Memory B cell (primary cell): ENCODE measurements at regions not wholly inside any gene's neighbourhood (a gene's known extent, or its start where the extent isn't known, plus 50 kb on each side); places are given as distances from the start of the nearest gene placed in this dataset.
"Not testable (repeated sequence)": the region's sequence is repeated elsewhere in the genome, so short reads cannot be mapped to it uniquely, and the experiment has no call there.

Source experiments
- ATAC-seq: fragments of 150-1000 bp; cut with Tn5 transposase; 2 replicates; pipeline ENCODE4 v1.10.0; 2021; ENCODE audit warnings: low read depth, mild to moderate bottlenecking, moderate library complexity
- DNase-seq, 2 donors: peaks; one replicate each; pipeline ENCODE4 v3.0.0; 2022; ENCODE audit warnings: low spot score in 2 of 2
- H3K27ac Mint-ChIP-seq: one replicate; pipeline ENCODE4 v1.8.0; 2022; ENCODE audit warnings: mild to moderate bottlenecking, moderate library complexity, mixed read lengths
- H3K27me3 Mint-ChIP-seq: one replicate; pipeline ENCODE4 v1.8.0; 2022; ENCODE audit warnings: mixed read lengths
- H3K36me3 Mint-ChIP-seq: one replicate; pipeline ENCODE4 v1.8.0; 2022; ENCODE audit warnings: mild to moderate bottlenecking, mixed read lengths
- H3K4me1 Mint-ChIP-seq: one replicate; pipeline ENCODE4 v1.8.0; 2022; ENCODE audit warnings: mixed read lengths
- H3K4me3 Mint-ChIP-seq: one replicate; pipeline ENCODE4 v1.8.0; 2022; ENCODE audit warnings: mild to moderate bottlenecking, moderate library complexity, mixed read lengths
- H3K9me3 Mint-ChIP-seq: one replicate; pipeline ENCODE4 v1.8.0; 2022; ENCODE audit warnings: mixed read lengths

DNA sequence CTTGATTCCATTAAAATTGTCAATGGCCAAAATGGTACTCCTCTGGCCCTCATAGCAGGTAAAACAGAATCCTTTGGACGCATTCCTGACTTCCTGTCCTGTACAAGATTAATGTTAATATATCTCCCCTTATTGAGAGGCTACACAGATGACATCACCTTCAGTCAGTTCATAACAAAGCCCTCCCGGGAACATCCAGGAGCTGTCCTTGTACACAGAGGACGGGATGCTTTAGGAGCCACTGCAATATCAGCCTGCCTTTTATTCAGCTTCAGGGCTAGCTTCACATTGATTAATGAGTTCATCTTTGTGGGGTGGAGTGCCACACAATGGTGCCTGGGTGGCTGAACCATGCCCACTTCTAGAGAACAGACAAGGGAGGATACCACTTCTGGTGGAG is 235.1 kb downstream of the NRIP1 start:
- no peak overlapping the region for H3K4me3 Mint-ChIP-seq
- no peak for ATAC-seq
- no peaks in the 10 kb centered on the region for H3K36me3 Mint-ChIP-seq
- peaks cover 5% of the 10 kb centered on the region for H3K4me1 Mint-ChIP-seq
- no peak for DNase-seq
- no peak overlapping the region for H3K27ac Mint-ChIP-seq
- H3K9me3 Mint-ChIP-seq: no peaks in the 10 kb centered on the region
- H3K27me3 Mint-ChIP-seq: no peaks in the 10 kb centered on the region

- no peaks in the 10 kb centered on the region for H3K36me3 Mint-ChIP-seq
- no peak for ATAC-seq
- no peaks in the 10 kb centered on the region for H3K9me3 Mint-ChIP-seq
- no peaks in the 10 kb centered on the region for H3K27me3 Mint-ChIP-seq
- DNase-seq: no peak
- H3K27ac Mint-ChIP-seq: no peak overlapping the region
- H3K4me3 Mint-ChIP-seq: no peak overlapping the region
- peaks cover 5% of the 10 kb centered on the region for H3K4me1 Mint-ChIP-seq
These were observed 237.3 kb downstream of the NRIP1 start for GRCh38 chr21:14827468-14827867.

DNA sequence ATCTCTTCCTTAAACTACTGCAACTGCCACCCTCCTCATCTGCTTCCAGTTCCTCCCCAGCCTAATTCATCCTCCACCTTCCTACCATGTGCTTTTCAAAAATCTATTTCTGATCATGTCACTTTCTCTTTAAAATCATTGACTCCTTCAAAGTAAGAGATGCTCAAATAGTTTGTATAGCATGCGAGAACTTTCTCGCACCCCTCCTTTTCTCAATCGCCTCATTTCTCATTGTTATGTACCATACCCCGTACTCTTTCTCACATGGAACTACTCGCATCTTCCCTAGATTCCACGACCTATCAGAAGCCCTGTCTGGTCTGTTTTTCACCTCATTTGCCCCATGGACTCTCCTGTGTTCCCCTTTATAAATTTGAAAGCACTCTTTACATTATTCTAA is 238.2 kb downstream of the NRIP1 start:
- Mint-ChIP-seq H3K36me3 (no peaks in the 10 kb centered on the region), H3K27ac (peak overlapping the region; percentile 21), H3K4me1 (peaks cover 5% of the 10 kb centered on the region), H3K27me3 (no peaks in the 10 kb centered on the region), H3K9me3 (no peaks in the 10 kb centered on the region), H3K4me3 (no peak overlapping the region)
- DNase-seq (no peak), ATAC-seq (no peak)

- Mint-ChIP-seq H3K27ac (no peak overlapping the region), H3K9me3 (no peaks in the 10 kb centered on the region), H3K36me3 (no peaks in the 10 kb centered on the region), H3K4me1 (peaks cover 5% of the 10 kb centered on the region), H3K27me3 (no peaks in the 10 kb centered on the region), H3K4me3 (no peak overlapping the region)
- no peak for DNase-seq
- ATAC-seq: peak; percentile 26
These were observed 239.3 kb downstream of the NRIP1 start for GRCh38 chr21:14825514-14825974.

- H3K27me3 Mint-ChIP-seq: no peaks in the 10 kb centered on the region
- no peaks in the 10 kb centered on the region for H3K9me3 Mint-ChIP-seq
- no peak overlapping the region for H3K27ac Mint-ChIP-seq
- ATAC-seq (no peak), DNase-seq (no peak)
- H3K36me3 Mint-ChIP-seq: no peaks in the 10 kb centered on the region
- peaks cover 5% of the 10 kb centered on the region for H3K4me1 Mint-ChIP-seq
- H3K4me3 Mint-ChIP-seq: no peak overlapping the region
These were observed 240.7 kb downstream of the NRIP1 start for GRCh38 chr21:14824126-14824525.

DNA sequence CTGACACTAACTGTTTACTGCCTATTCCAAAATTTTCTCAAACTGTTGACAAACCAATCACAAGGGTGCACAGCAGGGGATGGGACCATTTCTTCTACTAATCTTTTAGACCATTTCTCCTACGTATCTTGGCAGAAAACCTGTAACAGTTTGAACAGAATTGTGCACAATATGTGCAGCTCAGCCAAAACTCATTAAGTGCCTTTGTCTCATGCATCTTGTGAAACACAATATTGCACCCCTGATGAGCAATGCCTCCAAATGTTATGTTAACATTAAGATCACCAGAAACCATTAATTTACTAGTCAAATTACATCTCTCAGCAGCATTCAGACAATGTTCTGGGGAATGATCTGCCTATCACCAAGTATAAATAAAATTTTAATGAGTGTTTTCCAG is 247.5 kb downstream of the NRIP1 start:
- no peak for DNase-seq
- H3K36me3 Mint-ChIP-seq: no peaks in the 10 kb centered on the region
- H3K4me1 Mint-ChIP-seq: peaks cover 4% of the 10 kb centered on the region
- peaks cover 4% of the 10 kb centered on the region for H3K9me3 Mint-ChIP-seq
- no peak overlapping the region for H3K4me3 Mint-ChIP-seq
- no peak overlapping the region for H3K27ac Mint-ChIP-seq
- ATAC-seq: no peak
- no peaks in the 10 kb centered on the region for H3K27me3 Mint-ChIP-seq

- DNase-seq (no peak), ATAC-seq (no peak)
- Mint-ChIP-seq H3K4me1 (peaks cover 16% of the 10 kb centered on the region), H3K27ac (no peak overlapping the region), H3K9me3 (peaks cover 9% of the 10 kb centered on the region), H3K4me3 (no peak overlapping the region), H3K36me3 (peaks cover 4% of the 10 kb centered on the region), H3K27me3 (no peaks in the 10 kb centered on the region)
These were observed 249.8 kb downstream of the NRIP1 start for GRCh38 chr21:14814991-14815390.

DNA sequence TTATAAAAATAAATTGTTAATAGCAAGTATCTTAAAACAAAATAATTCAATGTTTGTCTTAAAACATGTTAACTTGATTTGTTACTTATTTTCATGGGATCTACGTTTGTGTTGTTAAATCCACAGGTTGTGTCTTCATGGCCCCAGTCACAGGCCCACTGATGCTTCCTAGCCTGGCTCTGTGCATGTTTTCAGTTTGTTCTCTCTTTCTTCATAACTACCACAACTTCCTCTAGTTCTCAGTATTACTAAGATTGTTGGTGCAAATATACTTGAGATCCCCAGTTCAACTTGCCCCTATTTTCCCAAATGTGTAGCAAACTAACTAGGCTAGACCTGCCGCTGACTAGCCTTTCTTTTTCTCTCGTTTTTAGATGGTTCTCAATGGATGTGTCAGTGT is 250.5 kb downstream of the NRIP1 start:
- Mint-ChIP-seq H3K27me3 (no peaks in the 10 kb centered on the region), H3K27ac (no peak overlapping the region), H3K9me3 (peaks cover 9% of the 10 kb centered on the region), H3K4me3 (no peak overlapping the region), H3K36me3 (peaks cover 4% of the 10 kb centered on the region), H3K4me1 (peaks cover 22% of the 10 kb centered on the region)
- ATAC-seq (no peak), DNase-seq (no peak)

DNA sequence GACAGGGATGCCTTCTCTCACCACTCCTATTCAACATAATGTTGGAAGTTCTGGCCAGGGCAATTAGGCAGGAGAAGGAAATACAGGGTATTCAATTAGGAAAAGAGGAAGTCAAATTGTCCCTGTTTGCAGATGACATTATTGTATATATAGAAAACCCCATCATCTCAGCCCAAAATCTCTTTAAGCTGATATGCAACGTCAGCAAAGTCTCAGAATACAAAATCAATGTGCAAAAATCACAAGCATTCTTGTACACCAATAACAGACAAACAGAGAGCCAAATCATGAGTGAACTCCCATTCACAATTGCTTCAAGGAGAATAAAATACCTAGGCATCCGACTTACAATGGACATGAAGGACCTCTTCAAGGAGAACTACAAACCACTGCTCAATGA is 258.1 kb upstream of the SAMSN1 start:
- H3K36me3 Mint-ChIP-seq, H3K4me1 Mint-ChIP-seq, H3K27me3 Mint-ChIP-seq, H3K4me3 Mint-ChIP-seq, DNase-seq, ATAC-seq, H3K27ac Mint-ChIP-seq: not testable (repeated sequence)
- peaks cover 12% of the 10 kb centered on the region for H3K9me3 Mint-ChIP-seq

GRCh38 chr21:14797543-14797942 is 251.4 kb upstream of the SAMSN1 start:
- no peak for DNase-seq
- Mint-ChIP-seq H3K36me3 (peaks cover 9% of the 10 kb centered on the region), H3K27me3 (peaks cover 3% of the 10 kb centered on the region), H3K4me1 (no peaks in the 10 kb centered on the region), H3K27ac (no peak overlapping the region), H3K4me3 (no peak overlapping the region), H3K9me3 (peaks cover 21% of the 10 kb centered on the region)
- ATAC-seq: no peak

GRCh38 chr21:14787312-14787711 is 241.2 kb upstream of the SAMSN1 start:
- Mint-ChIP-seq H3K27ac (no peak overlapping the region), H3K36me3 (no peaks in the 10 kb centered on the region), H3K4me3 (no peak overlapping the region), H3K9me3 (no peaks in the 10 kb centered on the region), H3K27me3 (no peaks in the 10 kb centered on the region), H3K4me1 (no peaks in the 10 kb centered on the region)
- ATAC-seq: no peak
- no peak for DNase-seq

- Mint-ChIP-seq H3K27me3 (no peaks in the 10 kb centered on the region), H3K4me3 (no peak overlapping the region), H3K27ac (no peak overlapping the region), H3K4me1 (no peaks in the 10 kb centered on the region), H3K9me3 (no peaks in the 10 kb centered on the region), H3K36me3 (peaks cover 1% of the 10 kb centered on the region)
- no peak for DNase-seq
- ATAC-seq: no peak
These were observed 239.6 kb upstream of the SAMSN1 start for GRCh38 chr21:14785679-14786078.

DNA sequence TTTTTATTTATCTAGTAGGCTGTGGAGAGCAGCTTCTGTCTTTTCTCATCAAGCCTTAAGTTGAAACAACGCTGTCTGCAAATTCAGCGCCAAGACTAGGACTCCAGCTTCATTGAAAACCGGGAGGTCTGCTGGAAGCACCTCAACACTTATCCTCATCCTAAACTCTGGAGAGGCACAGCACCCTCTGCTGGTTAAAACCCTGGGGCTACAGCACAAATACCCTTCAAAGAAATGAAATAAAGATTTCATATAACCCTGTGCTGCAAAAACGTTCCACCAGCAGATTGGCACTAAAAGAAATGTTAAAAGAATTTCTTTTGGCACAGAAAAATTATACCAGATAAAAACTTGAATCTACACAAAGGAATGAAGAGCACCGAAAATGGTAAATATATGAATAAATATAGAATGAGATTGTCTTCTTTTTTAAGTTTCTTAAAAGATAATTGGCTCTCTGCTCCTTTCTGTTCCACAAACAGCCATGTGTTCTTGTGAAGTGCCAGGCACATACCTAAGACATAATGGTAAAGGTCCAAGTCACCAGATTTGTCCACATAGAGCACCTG is 227.7 kb upstream of the SAMSN1 start:
- DNase-seq (peak; percentile 27 to 29), ATAC-seq (peak; percentile 74)
- no peak overlapping the region for H3K27ac Mint-ChIP-seq
- H3K4me3 Mint-ChIP-seq: no peak overlapping the region
- H3K27me3 Mint-ChIP-seq: no peaks in the 10 kb centered on the region
- peaks cover 3% of the 10 kb centered on the region for H3K4me1 Mint-ChIP-seq
- H3K36me3 Mint-ChIP-seq: no peaks in the 10 kb centered on the region
- no peaks in the 10 kb centered on the region for H3K9me3 Mint-ChIP-seq

GRCh38 chr21:14771593-14771992 is 225.5 kb upstream of the SAMSN1 start:
- no peak overlapping the region for H3K4me3 Mint-ChIP-seq
- H3K9me3 Mint-ChIP-seq: no peaks in the 10 kb centered on the region
- no peaks in the 10 kb centered on the region for H3K36me3 Mint-ChIP-seq
- ATAC-seq (no peak), DNase-seq (no peak)
- peaks cover 3% of the 10 kb centered on the region for H3K4me1 Mint-ChIP-seq
- no peaks in the 10 kb centered on the region for H3K27me3 Mint-ChIP-seq
- no peak overlapping the region for H3K27ac Mint-ChIP-seq

GRCh38 chr21:14768042-14768441 is 221.9 kb upstream of the SAMSN1 start:
- Mint-ChIP-seq H3K27me3 (no peaks in the 10 kb centered on the region), H3K4me1 (no peaks in the 10 kb centered on the region), H3K36me3 (peaks cover 2% of the 10 kb centered on the region), H3K9me3 (no peaks in the 10 kb centered on the region), H3K4me3 (no peak overlapping the region), H3K27ac (no peak overlapping the region)
- DNase-seq (no peak), ATAC-seq (no peak)
